Transverse colon (tissue), 4 donors: ENCODE measurements at regions not wholly inside any gene's neighbourhood (a gene's known extent, or its start where the extent isn't known, plus 50 kb on each side); places are given as distances from the start of the nearest gene placed in this dataset.

ENCODE experiments used
- EP300 ChIP-seq: sonication (generic); formaldehyde crosslinking; IDR thresholded peaks from one replicate; pipeline ENCODE4 v1.6.1; 2017; ENCODE audit warnings: antibody characterized with exemption, low read depth
- POLR2A ChIP-seq: fragments of 450-650 bp; IDR thresholded peaks from one replicate; pipeline ENCODE4 v1.6.1; 2016; ENCODE audit warnings: antibody characterized with exemption, mild to moderate bottlenecking, moderate library complexity
- POLR2AphosphoS5 ChIP-seq, 3 donors: sonication (generic); formaldehyde crosslinking; IDR thresholded peaks; one replicate each; pipeline ENCODE4 v1.6.1; 2016; ENCODE audit warnings: antibody characterized with exemption in 3 of 3
- TF ChIP-seq, protein P1 (sequence below), 5 experiments: fragments of 200-600 bp in 3 of 5; fragments of 450-650 bp in 2 of 5; sonication (generic) in 3 of 5; IDR thresholded peaks; 1 replicate in 2 of 5; 2 replicates in 3 of 5; pipeline ENCODE4 v1.5.1; 2016 to 2017; ENCODE audit warnings: antibody characterized with exemption in 5 of 5, inconsistent platforms in 3 of 5, mild to moderate bottlenecking in 2 of 5, moderate library complexity in 1 of 5

DNA sequence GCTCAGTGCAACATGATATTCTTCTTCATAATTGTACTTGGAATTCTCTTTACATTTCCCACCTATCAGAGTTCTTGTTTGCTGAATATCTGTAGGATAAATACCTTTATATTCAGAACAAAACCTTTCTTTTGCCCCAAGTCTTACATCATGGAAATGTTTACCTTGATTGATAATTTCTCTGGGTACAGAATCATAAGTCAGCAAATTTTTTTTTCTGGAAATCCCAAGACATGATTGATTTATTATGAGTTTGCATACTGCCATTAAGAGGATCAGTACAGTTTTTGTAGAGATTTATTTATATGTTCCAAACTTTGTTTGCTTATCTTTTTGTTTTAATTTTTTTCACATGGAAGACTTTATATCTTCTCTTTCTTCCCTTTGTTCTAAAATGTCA is 699.8 kb upstream of the KIF2B start:
- TF ChIP-seq, protein P1, sequence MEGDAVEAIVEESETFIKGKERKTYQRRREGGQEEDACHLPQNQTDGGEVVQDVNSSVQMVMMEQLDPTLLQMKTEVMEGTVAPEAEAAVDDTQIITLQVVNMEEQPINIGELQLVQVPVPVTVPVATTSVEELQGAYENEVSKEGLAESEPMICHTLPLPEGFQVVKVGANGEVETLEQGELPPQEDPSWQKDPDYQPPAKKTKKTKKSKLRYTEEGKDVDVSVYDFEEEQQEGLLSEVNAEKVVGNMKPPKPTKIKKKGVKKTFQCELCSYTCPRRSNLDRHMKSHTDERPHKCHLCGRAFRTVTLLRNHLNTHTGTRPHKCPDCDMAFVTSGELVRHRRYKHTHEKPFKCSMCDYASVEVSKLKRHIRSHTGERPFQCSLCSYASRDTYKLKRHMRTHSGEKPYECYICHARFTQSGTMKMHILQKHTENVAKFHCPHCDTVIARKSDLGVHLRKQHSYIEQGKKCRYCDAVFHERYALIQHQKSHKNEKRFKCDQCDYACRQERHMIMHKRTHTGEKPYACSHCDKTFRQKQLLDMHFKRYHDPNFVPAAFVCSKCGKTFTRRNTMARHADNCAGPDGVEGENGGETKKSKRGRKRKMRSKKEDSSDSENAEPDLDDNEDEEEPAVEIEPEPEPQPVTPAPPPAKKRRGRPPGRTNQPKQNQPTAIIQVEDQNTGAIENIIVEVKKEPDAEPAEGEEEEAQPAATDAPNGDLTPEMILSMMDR (IDR thresholded peaks at IDR 0.05), result no peak
- TF ChIP-seq POLR2AphosphoS5 (IDR thresholded peaks at IDR 0.05) (no peak), POLR2A (no peak), EP300 (no peak)
